Stimulated activated CD4-positive, alpha-beta T cell treated with anti-CD3 and anti-CD28 coated beads, Interleukin-4, amount 100 ng/mL, for 48 hours (primary cell): ENCODE measurements at regions not wholly inside any gene's neighbourhood (a gene's known extent, or its start where the extent isn't known, plus 50 kb on each side); places are given as distances from the start of the nearest gene placed in this dataset.

Experiments
- DNase-seq, 2 donors: peaks; one replicate each; pipeline ENCODE4 v3.0.0-alpha.2; 2020; ENCODE audit warnings: low read depth in 2 of 2

GRCh38 chr6:134495203-134495889 is 177.4 kb upstream of the SGK1 start:
- no peak for DNase-seq

- no peak for DNase-seq
Observed at GRCh38 chr6:134493789-134494188, 175.9 kb upstream of the SGK1 start.

- no peak for DNase-seq
Observed at GRCh38 chr6:134491477-134491876, 173.6 kb upstream of the SGK1 start.

- no peak for DNase-seq
Observed at GRCh38 chr6:134482593-134483270, 164.8 kb upstream of the SGK1 start.

- no peak for DNase-seq
Observed at GRCh38 chr6:134481966-134482365, 164.1 kb upstream of the SGK1 start.

- DNase-seq = no peak
Observed at GRCh38 chr6:134480593-134480992, 162.7 kb upstream of the SGK1 start.

- no peak for DNase-seq
Observed at GRCh38 chr6:134478764-134479399, 161.0 kb upstream of the SGK1 start.

GRCh38 chr6:134477991-134478635 is 160.2 kb upstream of the SGK1 start:
- no peak for DNase-seq

GRCh38 chr6:134474955-134475354 is 157.0 kb upstream of the SGK1 start:
- no peak for DNase-seq

GRCh38 chr6:134472661-134473060 is 154.7 kb upstream of the SGK1 start:
- no peak for DNase-seq

- no peak for DNase-seq
Observed at GRCh38 chr6:134472046-134472445, 154.1 kb upstream of the SGK1 start.

GRCh38 chr6:134470457-134470975 is 152.6 kb upstream of the SGK1 start:
- DNase-seq = no peak

GRCh38 chr6:134469702-134470456 is 152.0 kb upstream of the SGK1 start:
- DNase-seq = no peak

GRCh38 chr6:134468633-134469032 is 150.7 kb upstream of the SGK1 start:
- no peak for DNase-seq

GRCh38 chr6:134467620-134468019 is 149.7 kb upstream of the SGK1 start:
- DNase-seq = no peak

GRCh38 chr6:134466771-134467525 is 149.0 kb upstream of the SGK1 start:
- DNase-seq = no peak

- no peak for DNase-seq
Observed at GRCh38 chr6:134464690-134465411, 146.9 kb upstream of the SGK1 start.

- no peak for DNase-seq
Observed at GRCh38 chr6:134458857-134459657, 141.1 kb upstream of the SGK1 start.

- no peak for DNase-seq
Observed at GRCh38 chr6:134457941-134458340, 140.0 kb upstream of the SGK1 start.
